PC-9 (cell line): ENCODE measurements at regions not wholly inside any gene's neighbourhood (a gene's known extent, or its start where the extent isn't known, plus 50 kb on each side); places are given as distances from the start of the nearest gene placed in this dataset.

ENCODE experiments used
- BruUV-seq: library from RNA; stranded (reverse); fragments of 400-500 nt; replicated peaks from 2 replicates; lab custom pipeline; 2021; lab: Mats Ljungman, UMichigan
- CTCF ChIA-PET: fragments of 300-600 bp; sonication (Branson Sonifier 250); formaldehyde crosslinking; loops from one replicate; lab custom pipeline; 2022; ENCODE audit warnings: antibody characterized with exemption; lab: Charles Lee
- POLR2A ChIA-PET: fragments of 300-600 bp; sonication (Branson Sonifier 250); formaldehyde crosslinking; loops from one replicate; lab custom pipeline; 2022; ENCODE audit warnings: antibody characterized with exemption; ENCODE audit not compliant: unreplicated experiment; lab: Charles Lee
- DNase-seq, 2 experiments: peaks; one replicate each; pipeline versions ENCODE4 v3.0.0 to v3.0.0-alpha.2; 2015 to 2022; ENCODE audit warnings: mixed read lengths in 1 of 2
- H2AFZ ChIP-seq: fragments of 200-600 bp; sonication (generic); 2 replicates; pipeline ENCODE4 v1.8.1; 2017; ENCODE audit warnings: antibody characterized with exemption
- H3F3A ChIP-seq: fragments of 200-600 bp; sonication (generic); 2 replicates; pipeline ENCODE4 v1.8.1; 2017; ENCODE audit warnings: antibody characterized with exemption, mild to moderate bottlenecking, low read depth; ENCODE audit not compliant: insufficient read depth
- H3K27ac ChIP-seq: fragments of 200-600 bp; sonication (generic); 2 replicates; pipeline ENCODE4 v1.6.1; 2016; ENCODE audit warnings: mixed run types
- H3K27me3 ChIP-seq: fragments of 200-600 bp; sonication (generic); 2 replicates; pipeline ENCODE4 v1.6.1; 2016; ENCODE audit warnings: low read depth, mixed run types; ENCODE audit not compliant: insufficient read depth
- H3K36me3 ChIP-seq: fragments of 200-600 bp; sonication (generic); 2 replicates; pipeline ENCODE4 v1.6.1; 2016; ENCODE audit warnings: low read depth, mixed run types
- H3K4me1 ChIP-seq: fragments of 200-600 bp; sonication (generic); replicated peaks from 2 replicates; pipeline ENCODE4 v1.6.1; 2016; ENCODE audit warnings: mixed run types; ENCODE audit not compliant: insufficient read depth
- H3K4me2 ChIP-seq: fragments of 200-600 bp; sonication (generic); 2 replicates; pipeline ENCODE4 v1.6.1; 2017; ENCODE audit warnings: mixed run types
- H3K4me3 ChIP-seq: fragments of 200-600 bp; sonication (generic); 2 replicates; pipeline ENCODE4 v1.6.1; 2016; ENCODE audit warnings: mixed run types
- H3K79me2 ChIP-seq: fragments of 200-600 bp; sonication (generic); 2 replicates; pipeline ENCODE4 v1.6.1; 2017; ENCODE audit warnings: low read depth, mixed run types
- H3K9me2 ChIP-seq: fragments of 200-600 bp; sonication (generic); 2 replicates; pipeline ENCODE4 v1.8.1; 2017; ENCODE audit warnings: mild to moderate bottlenecking; ENCODE audit not compliant: insufficient read depth
- H3K9me3 ChIP-seq: fragments of 200-600 bp; sonication (generic); 2 replicates; pipeline ENCODE4 v1.8.1; 2016; ENCODE audit warnings: low read depth; ENCODE audit not compliant: insufficient read depth
- H4K20me1 ChIP-seq: fragments of 200-600 bp; sonication (generic); 2 replicates; pipeline ENCODE4 v1.8.1; 2017; ENCODE audit not compliant: insufficient read depth
- EZH2 ChIP-seq: fragments of 200-600 bp; sonication (generic); IDR thresholded peaks from 2 replicates; pipeline ENCODE4 v1.8.0; 2017; ENCODE audit warnings: antibody characterized with exemption, low read depth
- intact Hi-C: fragments of 100-400 bp; cut with micrococcal nuclease; formaldehyde crosslinking; loops from one replicate; pipeline ENCODE4 v1.10.0; 2022; ENCODE audit not compliant: unreplicated experiment
- TF ChIP-seq, protein P1 (sequence below): fragments of 200-600 bp; sonication (generic); conservative IDR thresholded peaks from 2 replicates; pipeline ENCODE4 v1.6.1; 2017; ENCODE audit warnings: mixed run types, antibody characterized with exemption, mild to moderate bottlenecking, moderate library complexity

DNA sequence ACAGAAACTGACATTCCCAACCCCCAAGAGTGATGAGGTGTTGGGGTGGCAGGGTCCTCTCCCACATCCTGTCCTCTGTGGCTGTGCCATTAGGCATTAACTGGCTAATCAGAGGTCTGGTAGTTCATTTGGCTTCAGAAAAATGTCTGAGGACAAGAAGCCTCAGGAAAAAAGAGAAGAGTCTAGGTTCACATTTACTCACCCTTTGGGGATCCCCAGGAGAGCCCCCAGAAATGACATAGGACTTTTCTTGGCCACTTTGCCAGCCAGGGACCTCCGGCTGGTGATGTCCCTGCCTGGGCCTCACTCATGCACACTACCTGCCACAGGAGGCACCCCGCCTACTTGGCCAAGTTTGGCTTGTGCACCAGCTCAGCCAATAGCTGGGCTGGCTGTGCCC, 173.0 kb downstream of the RBM46 start:
- H3K36me3 ChIP-seq, result no peaks in the 10 kb centered on the region
- ChIA-PET POLR2A (no interaction called here), CTCF (no interaction called here)
- intact Hi-C loops, result no loop called here
- H3K27me3 ChIP-seq, result no peaks in the 10 kb centered on the region
- no peaks in the 10 kb centered on the region for H3K79me2 ChIP-seq
- DNase-seq, result no peak
- H3K27ac ChIP-seq, result no peak overlapping the region
- no peaks in the 10 kb centered on the region for H3K9me2 ChIP-seq
- no peak overlapping the region for H2AFZ ChIP-seq
- H3K4me2 ChIP-seq, result no peak overlapping the region
- H3F3A ChIP-seq, result no peaks in the 10 kb centered on the region
- no peaks in the 10 kb centered on the region for H3K9me3 ChIP-seq
- BruUV-seq, result no TSS peak
- no peaks in the 10 kb centered on the region for H4K20me1 ChIP-seq
- no peaks in the 10 kb centered on the region for H3K4me1 ChIP-seq
- TF ChIP-seq EZH2, result no peak
- TF ChIP-seq, protein P1, sequence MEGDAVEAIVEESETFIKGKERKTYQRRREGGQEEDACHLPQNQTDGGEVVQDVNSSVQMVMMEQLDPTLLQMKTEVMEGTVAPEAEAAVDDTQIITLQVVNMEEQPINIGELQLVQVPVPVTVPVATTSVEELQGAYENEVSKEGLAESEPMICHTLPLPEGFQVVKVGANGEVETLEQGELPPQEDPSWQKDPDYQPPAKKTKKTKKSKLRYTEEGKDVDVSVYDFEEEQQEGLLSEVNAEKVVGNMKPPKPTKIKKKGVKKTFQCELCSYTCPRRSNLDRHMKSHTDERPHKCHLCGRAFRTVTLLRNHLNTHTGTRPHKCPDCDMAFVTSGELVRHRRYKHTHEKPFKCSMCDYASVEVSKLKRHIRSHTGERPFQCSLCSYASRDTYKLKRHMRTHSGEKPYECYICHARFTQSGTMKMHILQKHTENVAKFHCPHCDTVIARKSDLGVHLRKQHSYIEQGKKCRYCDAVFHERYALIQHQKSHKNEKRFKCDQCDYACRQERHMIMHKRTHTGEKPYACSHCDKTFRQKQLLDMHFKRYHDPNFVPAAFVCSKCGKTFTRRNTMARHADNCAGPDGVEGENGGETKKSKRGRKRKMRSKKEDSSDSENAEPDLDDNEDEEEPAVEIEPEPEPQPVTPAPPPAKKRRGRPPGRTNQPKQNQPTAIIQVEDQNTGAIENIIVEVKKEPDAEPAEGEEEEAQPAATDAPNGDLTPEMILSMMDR, result no peak
- no peak overlapping the region for H3K4me3 ChIP-seq

DNA sequence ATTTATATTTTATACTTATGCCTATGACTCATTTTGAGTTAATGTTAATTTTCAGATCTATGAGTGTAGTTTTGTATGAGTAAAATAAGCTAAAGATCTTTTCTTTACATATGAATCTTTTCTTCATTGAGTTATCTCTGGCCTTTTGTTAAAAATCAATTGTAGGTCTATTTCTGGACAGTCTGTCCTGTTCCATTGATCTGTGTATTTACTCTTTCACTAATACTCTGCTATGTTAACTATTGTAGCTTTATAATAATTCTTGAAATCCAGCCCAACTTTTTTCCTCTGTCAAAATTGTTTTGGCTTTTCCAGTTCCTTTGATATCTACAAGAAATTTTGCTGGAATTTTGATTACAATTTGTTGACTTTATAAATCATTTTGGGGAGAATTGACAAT, 177.0 kb downstream of the RBM46 start:
- H3K4me1 ChIP-seq, result no peaks in the 10 kb centered on the region
- CTCF ChIA-PET, result no interaction called here
- intact Hi-C loops, result no loop called here
- no TSS peak for BruUV-seq
- no peaks in the 10 kb centered on the region for H3K9me3 ChIP-seq
- POLR2A ChIA-PET, result no interaction called here
- no peak for DNase-seq
- no peaks in the 10 kb centered on the region for H4K20me1 ChIP-seq
- H3K4me2 ChIP-seq, result no peak overlapping the region
- H3K79me2 ChIP-seq, result no peaks in the 10 kb centered on the region
- no peak overlapping the region for H3K27ac ChIP-seq
- H2AFZ ChIP-seq, result no peak overlapping the region
- H3K4me3 ChIP-seq, result no peak overlapping the region
- no peaks in the 10 kb centered on the region for H3K27me3 ChIP-seq
- TF ChIP-seq EZH2, result no peak
- TF ChIP-seq, protein P1, result no peak
- H3F3A ChIP-seq, result no peaks in the 10 kb centered on the region
- no peaks in the 10 kb centered on the region for H3K9me2 ChIP-seq
- no peaks in the 10 kb centered on the region for H3K36me3 ChIP-seq

DNA sequence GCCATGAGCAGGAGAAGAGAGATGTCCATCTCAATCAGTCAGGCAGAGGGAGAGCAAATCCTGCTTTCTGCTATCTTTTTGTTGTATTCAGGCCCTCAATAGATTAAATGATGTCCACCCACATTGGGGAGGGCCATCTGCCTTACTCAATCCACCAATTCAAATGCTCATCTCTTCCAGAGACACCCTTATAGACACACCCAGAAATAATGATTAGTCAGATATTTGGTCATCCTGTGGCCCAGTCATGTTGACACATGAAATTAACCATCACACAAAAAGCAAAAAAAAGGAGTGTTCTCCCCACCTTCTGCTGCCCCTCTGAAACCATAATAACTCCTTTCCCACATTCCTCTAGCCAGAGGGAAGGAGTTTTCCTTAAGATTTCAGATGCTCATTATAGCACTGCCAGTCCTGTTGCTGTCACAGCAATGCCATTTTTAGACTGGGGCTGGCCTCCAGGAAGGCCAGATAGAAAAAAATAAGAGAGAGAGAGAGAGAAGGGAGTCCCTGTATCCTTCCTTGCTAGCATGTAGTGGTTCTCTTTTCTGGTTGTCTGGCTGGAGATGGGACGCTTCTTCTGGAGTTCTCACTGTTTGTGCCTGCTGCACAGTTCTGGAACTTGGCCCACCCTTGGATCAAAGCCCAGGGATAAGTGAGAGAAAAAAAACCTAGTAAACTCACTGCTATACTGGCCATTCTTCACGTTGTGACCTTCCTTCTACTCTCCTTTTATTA, 177.7 kb downstream of the RBM46 start:
- BruUV-seq, result no TSS peak
- no peak for TF ChIP-seq EZH2
- TF ChIP-seq, protein P1, result no peak
- no peak for DNase-seq

More for the DNA sequence above, 177.7 kb downstream of the RBM46 start:
- H4K20me1 ChIP-seq, result no peaks in the 10 kb centered on the region
- no peaks in the 10 kb centered on the region for H3K4me1 ChIP-seq
- H3K79me2 ChIP-seq, result no peaks in the 10 kb centered on the region
- H3K9me2 ChIP-seq, result no peaks in the 10 kb centered on the region
- H3K4me3 ChIP-seq, result no peak overlapping the region
- no peak overlapping the region for H2AFZ ChIP-seq
- intact Hi-C loops, result no loop called here
- no peaks in the 10 kb centered on the region for H3K9me3 ChIP-seq
- no peak overlapping the region for H3K27ac ChIP-seq
- H3K4me2 ChIP-seq, result no peak overlapping the region
- no peaks in the 10 kb centered on the region for H3K27me3 ChIP-seq
- H3F3A ChIP-seq, result no peaks in the 10 kb centered on the region
- H3K36me3 ChIP-seq, result no peaks in the 10 kb centered on the region
- CTCF ChIA-PET, result no interaction called here
- POLR2A ChIA-PET, result no interaction called here
